Fibroblast of villous mesenchyme (primary cell): ENCODE measurements at regions not wholly inside any gene's neighbourhood (a gene's known extent, or its start where the extent isn't known, plus 50 kb on each side); places are given as distances from the start of the nearest gene placed in this dataset.
"Not testable (repeated sequence)": the region's sequence is repeated elsewhere in the genome, so short reads cannot be mapped to it uniquely, and the experiment has no call there.

Source experiments
- DNase-seq: peaks from one replicate; pipeline ENCODE4 v3.0.0-alpha.2; 2010; ENCODE audit warnings: low read depth
- H3K4me3 ChIP-seq: 2 replicates; pipeline ENCODE4 v1.5.1; 2011; ENCODE audit warnings: low read depth, mild to moderate bottlenecking, low read length
- CTCF ChIP-seq: IDR thresholded peaks from 2 replicates; pipeline ENCODE4 v1.5.1; 2012; ENCODE audit warnings: low read depth, mild to moderate bottlenecking, low read length; ENCODE audit not compliant: insufficient read depth

DNA sequence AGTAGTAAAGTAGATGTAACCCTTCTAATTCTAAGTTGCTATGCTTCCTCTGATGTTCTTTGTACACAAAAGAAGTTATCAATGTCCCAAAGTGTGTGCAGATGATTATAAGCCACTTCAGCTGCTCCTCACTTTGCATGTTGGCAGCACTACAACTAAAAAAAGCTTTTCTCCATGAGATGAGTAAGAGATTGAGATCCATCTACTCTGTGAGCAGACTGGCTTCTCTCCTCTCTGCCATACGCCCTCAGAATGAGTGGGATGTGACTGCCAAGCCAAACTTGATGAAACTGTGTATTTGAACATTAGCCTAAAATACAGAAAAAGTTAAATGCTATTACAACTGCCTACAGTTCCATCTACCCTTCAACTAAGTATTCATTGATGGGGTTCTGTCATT lies 102.9 kb upstream of the ETV1 start:
- TF ChIP-seq CTCF = no peak
- no peak overlapping the region for H3K4me3 ChIP-seq
- no peak for DNase-seq

DNA sequence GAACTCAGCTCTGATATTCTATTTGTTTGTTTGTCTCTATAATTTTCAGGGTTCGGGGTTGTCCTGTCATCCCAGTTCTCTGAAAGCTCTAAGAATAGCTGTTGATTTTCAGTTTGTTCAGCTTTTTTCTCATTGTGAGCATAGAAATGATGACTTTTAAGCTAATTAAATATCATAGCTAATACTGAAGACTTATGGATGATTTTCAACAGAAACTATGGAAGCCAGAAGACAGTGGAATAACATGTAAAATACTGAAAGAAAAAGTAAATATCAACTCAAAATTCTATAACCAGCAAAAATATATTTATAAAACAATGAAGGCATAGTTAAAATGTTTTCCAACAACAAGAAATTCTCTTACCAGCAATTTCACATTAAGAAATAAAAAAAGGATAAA lies 96.4 kb upstream of the ETV1 start:
- no peak overlapping the region for H3K4me3 ChIP-seq
- no peak for TF ChIP-seq CTCF
- DNase-seq = peak; percentile 2

- H3K4me3 ChIP-seq = no peak overlapping the region
- no peak for TF ChIP-seq CTCF
- DNase-seq = no peak
These were observed 94.3 kb upstream of the ETV1 start for GRCh38 chr7:14083761-14084160.

DNA sequence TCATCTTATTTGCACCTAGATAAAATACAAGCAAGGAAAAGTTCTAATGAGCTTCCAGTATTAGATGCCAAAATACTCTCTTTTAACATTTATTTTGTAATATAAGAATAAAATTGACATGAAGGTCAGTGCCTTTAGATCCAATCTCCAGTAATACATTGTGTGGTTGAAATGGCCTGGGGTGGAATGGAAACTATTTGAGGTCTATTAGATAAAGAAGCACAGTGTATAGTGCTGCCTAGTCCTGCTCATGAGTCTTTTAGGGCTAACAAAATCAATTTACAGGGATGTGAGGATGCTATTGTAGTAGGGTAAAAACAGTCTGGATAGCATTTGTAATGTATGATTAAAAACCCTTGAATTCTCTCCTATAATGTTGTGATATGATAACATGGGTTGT lies 84.5 kb upstream of the ETV1 start:
- no peak for DNase-seq
- H3K4me3 ChIP-seq = no peak overlapping the region
- no peak for TF ChIP-seq CTCF

GRCh38 chr7:14073543-14073942 lies 84.1 kb upstream of the ETV1 start:
- DNase-seq = no peak
- H3K4me3 ChIP-seq = no peak overlapping the region
- no peak for TF ChIP-seq CTCF

- DNase-seq = no peak
- H3K4me3 ChIP-seq = no peak overlapping the region
- TF ChIP-seq CTCF = no peak
These were observed 81.6 kb upstream of the ETV1 start for GRCh38 chr7:14071045-14071444.

GRCh38 chr7:14069961-14070360 lies 80.5 kb upstream of the ETV1 start:
- no peak overlapping the region for H3K4me3 ChIP-seq
- TF ChIP-seq CTCF = no peak
- no peak for DNase-seq

DNA sequence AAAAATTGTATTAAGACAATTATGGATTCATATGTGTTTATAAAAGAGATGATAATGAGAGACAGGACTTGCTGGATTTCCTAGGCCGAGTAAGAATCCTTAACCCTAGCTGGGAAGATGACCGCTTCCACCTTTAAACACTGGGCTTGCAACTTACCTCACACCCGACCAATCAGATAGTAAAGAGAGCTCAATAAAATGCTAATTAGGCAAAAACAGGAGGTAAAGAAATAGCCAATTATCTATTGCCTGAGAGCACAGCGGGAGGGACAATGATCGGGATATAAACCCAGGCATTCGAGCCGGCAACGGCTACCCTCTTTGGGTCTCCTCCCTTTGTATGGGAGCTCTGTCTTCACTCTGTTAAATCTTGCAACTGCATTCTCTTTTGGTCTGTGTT lies 77.3 kb upstream of the ETV1 start:
- not testable (repeated sequence) for DNase-seq, H3K4me3 ChIP-seq
